ENCODE measurements at regions not wholly inside any gene's neighbourhood (a gene's known extent, or its start where the extent isn't known, plus 50 kb on each side); places are given as distances from the start of the nearest gene placed in this dataset.

GRCh38 chr18:27372386-27372785, 187.3 kb upstream of the CHST9 start:
- no peak overlapping the region for H3K4me3 ChIP-seq (replicated peaks in 1 of 4; ENCODE audit: control extremely low read depth in 1 of 4, insufficient read depth in 1 of 4, low read depth in 3 of 4, low read length in 4 of 4)
- TF ChIP-seq EZH2 (IDR thresholded peaks at IDR 0.05; ENCODE audit: low read length, missing control alignments) (no peak), CTCF (conservative IDR thresholded peaks at IDR 0.05 in 1 of 2, IDR thresholded peaks at IDR 0.05 in 1 of 2; ENCODE audit: low read depth in 1 of 2, low read length in 2 of 2) (no peak)
- no peak overlapping the region for H2AFZ ChIP-seq (ENCODE audit: low read length)
- H3K9ac ChIP-seq (ENCODE audit: insufficient read depth, low read length): no peak overlapping the region
- no peak for DNase-seq (ENCODE audit: low read depth in 2 of 2)
- H3K79me2 ChIP-seq (ENCODE audit: control insufficient read depth, insufficient read depth, low read length): no peaks in the 10 kb centered on the region
- H3K27ac ChIP-seq (ENCODE audit: insufficient read depth, low read length): no peak overlapping the region
- no peaks in the 10 kb centered on the region for H3K4me1 ChIP-seq (ENCODE audit: control insufficient read depth, extremely low read depth, insufficient read depth, low read length)
- no peak overlapping the region for H3K4me2 ChIP-seq (ENCODE audit: extremely low read depth, insufficient read depth, low read length)
- H4K20me1 ChIP-seq (ENCODE audit: control insufficient read depth, extremely low read depth, insufficient read depth, low read length): no peaks in the 10 kb centered on the region
- no peaks in the 10 kb centered on the region for H3K27me3 ChIP-seq (ENCODE audit: control insufficient read depth, insufficient read depth, low read length)
- H3K9me3 ChIP-seq (ENCODE audit: control insufficient read depth, insufficient read depth, low read depth, low read length): no peaks in the 10 kb centered on the region
- H3K36me3 ChIP-seq (ENCODE audit: control insufficient read depth, insufficient read depth, low read length): no peaks in the 10 kb centered on the region

GRCh38 chr18:27366665-27367064, 181.6 kb upstream of the CHST9 start:
- no peak for TF ChIP-seq CTCF (conservative IDR thresholded peaks at IDR 0.05 in 1 of 2, IDR thresholded peaks at IDR 0.05 in 1 of 2; ENCODE audit: low read depth in 1 of 2, low read length in 2 of 2)
- TF ChIP-seq EZH2 (IDR thresholded peaks at IDR 0.05; ENCODE audit: low read length, missing control alignments): no peak
- no peaks in the 10 kb centered on the region for H4K20me1 ChIP-seq (ENCODE audit: control insufficient read depth, extremely low read depth, insufficient read depth, low read length)
- H3K79me2 ChIP-seq (ENCODE audit: control insufficient read depth, insufficient read depth, low read length): no peaks in the 10 kb centered on the region
- H3K4me3 ChIP-seq (replicated peaks in 1 of 4; ENCODE audit: control extremely low read depth in 1 of 4, insufficient read depth in 1 of 4, low read depth in 3 of 4, low read length in 4 of 4): no peak overlapping the region
- H2AFZ ChIP-seq (ENCODE audit: low read length): no peak overlapping the region
- no peak overlapping the region for H3K9ac ChIP-seq (ENCODE audit: insufficient read depth, low read length)
- H3K36me3 ChIP-seq (ENCODE audit: control insufficient read depth, insufficient read depth, low read length): no peaks in the 10 kb centered on the region
- no peaks in the 10 kb centered on the region for H3K9me3 ChIP-seq (ENCODE audit: control insufficient read depth, insufficient read depth, low read depth, low read length)
- no peak for DNase-seq (ENCODE audit: low read depth in 2 of 2)
- no peaks in the 10 kb centered on the region for H3K4me1 ChIP-seq (ENCODE audit: control insufficient read depth, extremely low read depth, insufficient read depth, low read length)
- no peak overlapping the region for H3K4me2 ChIP-seq (ENCODE audit: extremely low read depth, insufficient read depth, low read length)
- H3K27ac ChIP-seq (ENCODE audit: insufficient read depth, low read length): no peak overlapping the region
- no peaks in the 10 kb centered on the region for H3K27me3 ChIP-seq (ENCODE audit: control insufficient read depth, insufficient read depth, low read length)

GRCh38 chr18:27366151-27366550, 181.0 kb upstream of the CHST9 start:
- H3K9me3 ChIP-seq (ENCODE audit: control insufficient read depth, insufficient read depth, low read depth, low read length): no peaks in the 10 kb centered on the region
- TF ChIP-seq CTCF (conservative IDR thresholded peaks at IDR 0.05 in 1 of 2, IDR thresholded peaks at IDR 0.05 in 1 of 2; ENCODE audit: low read depth in 1 of 2, low read length in 2 of 2) (no peak), EZH2 (IDR thresholded peaks at IDR 0.05; ENCODE audit: low read length, missing control alignments) (no peak)
- no peak overlapping the region for H3K4me2 ChIP-seq (ENCODE audit: extremely low read depth, insufficient read depth, low read length)
- no peak overlapping the region for H3K27ac ChIP-seq (ENCODE audit: insufficient read depth, low read length)
- H3K9ac ChIP-seq (ENCODE audit: insufficient read depth, low read length): no peak overlapping the region
- no peaks in the 10 kb centered on the region for H3K79me2 ChIP-seq (ENCODE audit: control insufficient read depth, insufficient read depth, low read length)
- DNase-seq (ENCODE audit: low read depth in 2 of 2): no peak
- H3K36me3 ChIP-seq (ENCODE audit: control insufficient read depth, insufficient read depth, low read length): no peaks in the 10 kb centered on the region
- H3K27me3 ChIP-seq (ENCODE audit: control insufficient read depth, insufficient read depth, low read length): no peaks in the 10 kb centered on the region
- no peaks in the 10 kb centered on the region for H4K20me1 ChIP-seq (ENCODE audit: control insufficient read depth, extremely low read depth, insufficient read depth, low read length)
- H2AFZ ChIP-seq (ENCODE audit: low read length): no peak overlapping the region
- no peak overlapping the region for H3K4me3 ChIP-seq (replicated peaks in 1 of 4; ENCODE audit: control extremely low read depth in 1 of 4, insufficient read depth in 1 of 4, low read depth in 3 of 4, low read length in 4 of 4)
- H3K4me1 ChIP-seq (ENCODE audit: control insufficient read depth, extremely low read depth, insufficient read depth, low read length): no peaks in the 10 kb centered on the region

Data from fibroblast of lung (primary cell).